ENCODE measurements at regions not wholly inside any gene's neighbourhood (a gene's known extent, or its start where the extent isn't known, plus 50 kb on each side); places are given as distances from the start of the nearest gene placed in this dataset.

GRCh38 chr2:89848114-89848513 is 1156.6 kb downstream of the RPIA start:
- H3K27me3 ChIP-seq (replicated peaks; ENCODE audit: control insufficient read depth, insufficient read depth, low read length) = peaks cover 2% of the 10 kb centered on the region
- no peaks in the 10 kb centered on the region for H3K36me3 ChIP-seq (ENCODE audit: control insufficient read depth, insufficient read depth, low read length)
- no peaks in the 10 kb centered on the region for H3K4me1 ChIP-seq
- TF ChIP-seq CTCF (IDR thresholded peaks at IDR 0.05; ENCODE audit: insufficient read depth in 1 of 2, low read depth in 1 of 2, low read length in 1 of 2, severe bottlenecking in 1 of 2, unreplicated experiment in 1 of 2) = no peak
- Mint-ChIP-seq H3K9me3 (ENCODE audit: unreplicated experiment) (no peaks in the 10 kb centered on the region), H3K4me1 (ENCODE audit: low read depth, unreplicated experiment) (no peaks in the 10 kb centered on the region), H3K36me3 (ENCODE audit: insufficient read depth, unreplicated experiment) (no peaks in the 10 kb centered on the region), H3K27me3 (ENCODE audit: insufficient read depth, unreplicated experiment) (peaks cover 22% of the 10 kb centered on the region), H3K27ac (ENCODE audit: unreplicated experiment) (no peak overlapping the region), H3K4me3 (ENCODE audit: unreplicated experiment) (no peak overlapping the region)
- H3K9me3 ChIP-seq = no peaks in the 10 kb centered on the region
- H3K4me3 ChIP-seq (ENCODE audit: low read depth, low read length) = no peak overlapping the region
- CTCF ChIA-PET = no interaction called here
- no TSS peak for BruUV-seq (replicated peaks)
- no peak for DNase-seq
- intact Hi-C loops (cut with micrococcal nuclease; ENCODE audit: unreplicated experiment) = no loop called here
- POLR2A ChIA-PET = no interaction called here

GRCh38 chr2:89848763-89849368 is 1157.4 kb downstream of the RPIA start:
- DNase-seq = no peak
- no peaks in the 10 kb centered on the region for H3K4me1 ChIP-seq
- ChIA-PET CTCF (no interaction called here), POLR2A (no interaction called here)
- Mint-ChIP-seq H3K4me1 (ENCODE audit: low read depth, unreplicated experiment) (no peaks in the 10 kb centered on the region), H3K27ac (ENCODE audit: unreplicated experiment) (no peak overlapping the region), H3K4me3 (ENCODE audit: unreplicated experiment) (no peak overlapping the region), H3K36me3 (ENCODE audit: insufficient read depth, unreplicated experiment) (no peaks in the 10 kb centered on the region), H3K9me3 (ENCODE audit: unreplicated experiment) (no peaks in the 10 kb centered on the region), H3K27me3 (ENCODE audit: insufficient read depth, unreplicated experiment) (peaks cover 22% of the 10 kb centered on the region)
- intact Hi-C loops (cut with micrococcal nuclease; ENCODE audit: unreplicated experiment) = no loop called here
- no peaks in the 10 kb centered on the region for H3K36me3 ChIP-seq (ENCODE audit: control insufficient read depth, insufficient read depth, low read length)
- H3K27me3 ChIP-seq (replicated peaks; ENCODE audit: control insufficient read depth, insufficient read depth, low read length) = peaks cover 2% of the 10 kb centered on the region
- no TSS peak for BruUV-seq (replicated peaks)
- no peak overlapping the region for H3K4me3 ChIP-seq (ENCODE audit: low read depth, low read length)
- H3K9me3 ChIP-seq = no peaks in the 10 kb centered on the region
- TF ChIP-seq CTCF (IDR thresholded peaks at IDR 0.05; ENCODE audit: insufficient read depth in 1 of 2, low read depth in 1 of 2, low read length in 1 of 2, severe bottlenecking in 1 of 2, unreplicated experiment in 1 of 2) = no peak

- ChIA-PET POLR2A (no interaction called here), CTCF (no interaction called here)
- H3K9me3 ChIP-seq = no peaks in the 10 kb centered on the region
- Mint-ChIP-seq H3K9me3 (ENCODE audit: unreplicated experiment) (no peaks in the 10 kb centered on the region), H3K36me3 (ENCODE audit: insufficient read depth, unreplicated experiment) (no peaks in the 10 kb centered on the region), H3K4me3 (ENCODE audit: unreplicated experiment) (no peak overlapping the region), H3K4me1 (ENCODE audit: low read depth, unreplicated experiment) (no peaks in the 10 kb centered on the region), H3K27me3 (ENCODE audit: insufficient read depth, unreplicated experiment) (peaks cover 22% of the 10 kb centered on the region), H3K27ac (ENCODE audit: unreplicated experiment) (no peak overlapping the region)
- no peaks in the 10 kb centered on the region for H3K36me3 ChIP-seq (ENCODE audit: control insufficient read depth, insufficient read depth, low read length)
- peaks cover 2% of the 10 kb centered on the region for H3K27me3 ChIP-seq (replicated peaks; ENCODE audit: control insufficient read depth, insufficient read depth, low read length)
- no peaks in the 10 kb centered on the region for H3K4me1 ChIP-seq
- intact Hi-C loops (cut with micrococcal nuclease; ENCODE audit: unreplicated experiment) = no loop called here
- no peak for DNase-seq
- no TSS peak for BruUV-seq (replicated peaks)
- no peak overlapping the region for H3K4me3 ChIP-seq (ENCODE audit: low read depth, low read length)
- no peak for TF ChIP-seq CTCF (IDR thresholded peaks at IDR 0.05; ENCODE audit: insufficient read depth in 1 of 2, low read depth in 1 of 2, low read length in 1 of 2, severe bottlenecking in 1 of 2, unreplicated experiment in 1 of 2)
Observed at GRCh38 chr2:89849731-89850130, 1158.3 kb downstream of the RPIA start.
